ENCODE measurements at regions not wholly inside any gene's neighbourhood (a gene's known extent, or its start where the extent isn't known, plus 50 kb on each side); places are given as distances from the start of the nearest gene placed in this dataset.

GRCh38 chr15:56831467-56832005 lies 86.9 kb upstream of the TCF12 start:
- no peak overlapping the region for H3K4me3 ChIP-seq
- H3K9me3 ChIP-seq = no peaks in the 10 kb centered on the region
- H3K36me3 ChIP-seq = no peaks in the 10 kb centered on the region
- H3K4me1 ChIP-seq = no peaks in the 10 kb centered on the region
- no peak overlapping the region for H3K27ac ChIP-seq
- H3K27me3 ChIP-seq = no peaks in the 10 kb centered on the region
- TF ChIP-seq POLR2A (IDR thresholded peaks at IDR 0.05) = no peak
- no peak for TF ChIP-seq CTCF (IDR thresholded peaks at IDR 0.05)
- DNase-seq = no peak

- Histone ChIP-seq H3K4me3 (no peak overlapping the region), H3K4me1 (no peaks in the 10 kb centered on the region), H3K9me3 (no peaks in the 10 kb centered on the region), H3K27me3 (no peaks in the 10 kb centered on the region), H3K36me3 (no peaks in the 10 kb centered on the region), H3K27ac (no peak overlapping the region)
- no peak for DNase-seq
- TF ChIP-seq CTCF (IDR thresholded peaks at IDR 0.05) = no peak
- TF ChIP-seq POLR2A (IDR thresholded peaks at IDR 0.05) = no peak
These were observed 90.9 kb upstream of the ZNF280D start for GRCh38 chr15:56824175-56824574.

DNA sequence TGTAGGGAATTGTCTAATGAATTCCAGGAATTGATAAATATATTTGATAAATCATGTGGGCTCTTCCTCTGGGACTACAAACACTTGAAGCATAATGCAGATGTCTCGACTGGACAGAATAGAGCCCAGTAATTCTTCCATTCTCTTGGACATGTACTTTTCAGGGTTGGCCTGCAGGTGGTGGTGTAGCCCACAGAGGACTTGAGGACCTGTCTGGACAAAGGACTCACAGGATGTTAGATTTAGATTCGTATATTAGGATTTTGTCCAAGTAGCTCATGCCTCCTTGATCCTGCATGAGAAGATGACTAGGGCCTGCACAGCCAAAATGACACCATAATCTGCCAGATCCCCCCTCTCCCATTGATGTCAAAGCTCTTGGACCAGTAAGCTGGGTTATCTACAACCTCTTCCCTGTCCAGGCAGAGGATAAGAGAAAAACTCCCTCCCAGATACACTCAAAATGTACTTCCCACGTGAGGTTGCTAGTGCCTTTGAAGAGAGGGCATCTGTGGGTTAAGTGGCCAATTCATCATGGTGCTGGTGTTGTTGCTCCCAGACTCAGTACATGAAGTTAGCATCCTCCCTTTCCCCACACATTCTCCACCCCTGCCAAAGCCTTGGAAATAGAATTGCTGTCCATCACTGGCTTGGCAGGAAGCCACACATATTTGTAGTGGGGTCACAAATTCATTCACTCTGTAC lies 88.6 kb upstream of the ZNF280D start:
- peak; percentile 24 to 78 (median 70) for DNase-seq
- TF ChIP-seq POLR2A (IDR thresholded peaks at IDR 0.05) (no peak), CTCF (IDR thresholded peaks at IDR 0.05) (peak in 5 of 6 experiments; percentile 12 to 86 (median 77))
- H3K9me3 ChIP-seq = no peaks in the 10 kb centered on the region

GRCh38 chr15:56820333-56820732 lies 87.0 kb upstream of the ZNF280D start:
- H3K27ac ChIP-seq = no peak overlapping the region
- TF ChIP-seq CTCF (IDR thresholded peaks at IDR 0.05) (no peak), POLR2A (IDR thresholded peaks at IDR 0.05) (no peak)
- no peak overlapping the region for H3K4me3 ChIP-seq
- no peaks in the 10 kb centered on the region for H3K27me3 ChIP-seq
- DNase-seq = no peak
- no peaks in the 10 kb centered on the region for H3K4me1 ChIP-seq
- no peaks in the 10 kb centered on the region for H3K9me3 ChIP-seq
- no peaks in the 10 kb centered on the region for H3K36me3 ChIP-seq

More for the DNA sequence above, 88.6 kb upstream of the ZNF280D start:
- H3K4me1 ChIP-seq = no peaks in the 10 kb centered on the region
- no peak overlapping the region for H3K4me3 ChIP-seq
- no peaks in the 10 kb centered on the region for H3K27me3 ChIP-seq
- no peaks in the 10 kb centered on the region for H3K36me3 ChIP-seq
- H3K27ac ChIP-seq = no peak overlapping the region

GRCh38 chr15:56817321-56818080 lies 84.2 kb upstream of the ZNF280D start:
- no peak for DNase-seq
- TF ChIP-seq POLR2A (IDR thresholded peaks at IDR 0.05) (no peak), CTCF (IDR thresholded peaks at IDR 0.05) (no peak)
- Histone ChIP-seq H3K9me3 (no peaks in the 10 kb centered on the region), H3K4me3 (no peak overlapping the region), H3K36me3 (no peaks in the 10 kb centered on the region), H3K4me1 (no peaks in the 10 kb centered on the region), H3K27ac (no peak overlapping the region), H3K27me3 (no peaks in the 10 kb centered on the region)
